Mesodermal cell (in vitro differentiated cells): ENCODE measurements at regions not wholly inside any gene's neighbourhood (a gene's known extent, or its start where the extent isn't known, plus 50 kb on each side); places are given as distances from the start of the nearest gene placed in this dataset.

ENCODE experiments used
- H3K27ac ChIP-seq: 2 replicates; pipeline ENCODE4 v1.7.0; 2013; ENCODE audit warnings: mild to moderate bottlenecking, low read depth, low read length, moderate library complexity; ENCODE audit not compliant: severe bottlenecking
- H3K36me3 ChIP-seq: 2 replicates; pipeline ENCODE4 v1.7.1; 2013; ENCODE audit warnings: mild to moderate bottlenecking, low read length, moderate library complexity; ENCODE audit not compliant: control insufficient read depth, insufficient read depth
- H3K4me1 ChIP-seq: one replicate; pipeline ENCODE4 v1.7.1; 2013; ENCODE audit warnings: mild to moderate bottlenecking, low read length; ENCODE audit not compliant: insufficient read depth, control insufficient read depth, poor library complexity, severe bottlenecking
- H3K4me3 ChIP-seq: 2 replicates; pipeline ENCODE4 v1.7.0; 2013; ENCODE audit warnings: low read length, control low read depth, mild to moderate bottlenecking; ENCODE audit not compliant: insufficient read depth, poor library complexity, severe bottlenecking; ENCODE audit errors: extremely low read depth
- H3K9me3 ChIP-seq: 2 replicates; pipeline ENCODE4 v1.7.1; 2013; ENCODE audit warnings: mild to moderate bottlenecking, low read length, moderate library complexity; ENCODE audit not compliant: control insufficient read depth
- WGBS, 2 experiments: methylation state at CpG; one replicate each; pipeline ENCODE4 v1.1.5; 2013; ENCODE audit warnings: missing lambda C conversion rate in 2 of 2; ENCODE audit not compliant: insufficient coverage in 2 of 2; 5-methylcytosine and 5-hydroxymethylcytosine counted together

DNA sequence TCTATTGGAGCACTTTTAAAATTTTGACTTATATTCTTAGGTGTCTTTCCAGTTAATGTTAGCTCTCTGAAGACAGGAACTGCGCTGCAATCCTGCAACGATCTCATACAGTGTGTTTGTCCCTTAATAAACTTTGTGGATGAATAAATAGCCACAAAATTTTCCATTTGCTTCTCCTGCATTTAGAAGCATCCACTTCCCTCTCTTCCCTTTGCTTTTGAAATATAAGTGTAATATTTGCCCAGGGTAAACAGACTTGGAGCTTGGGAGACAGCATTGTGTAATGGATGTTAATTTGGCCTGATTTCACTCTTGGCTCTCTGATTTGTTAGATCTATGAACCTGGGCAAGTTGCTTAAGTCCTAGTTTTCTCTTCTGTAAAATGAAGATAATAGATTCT lies 58.2 kb upstream of the CD28 start:
- H3K4me3 ChIP-seq: no peak overlapping the region
- no CpG with 5 or more reads among the region's 2 CpGs for WGBS, 2 experiments
- no peak overlapping the region for H3K27ac ChIP-seq
- peaks cover 5% of the 10 kb centered on the region for H3K9me3 ChIP-seq
- no peaks in the 10 kb centered on the region for H3K4me1 ChIP-seq
- H3K36me3 ChIP-seq: no peaks in the 10 kb centered on the region

DNA sequence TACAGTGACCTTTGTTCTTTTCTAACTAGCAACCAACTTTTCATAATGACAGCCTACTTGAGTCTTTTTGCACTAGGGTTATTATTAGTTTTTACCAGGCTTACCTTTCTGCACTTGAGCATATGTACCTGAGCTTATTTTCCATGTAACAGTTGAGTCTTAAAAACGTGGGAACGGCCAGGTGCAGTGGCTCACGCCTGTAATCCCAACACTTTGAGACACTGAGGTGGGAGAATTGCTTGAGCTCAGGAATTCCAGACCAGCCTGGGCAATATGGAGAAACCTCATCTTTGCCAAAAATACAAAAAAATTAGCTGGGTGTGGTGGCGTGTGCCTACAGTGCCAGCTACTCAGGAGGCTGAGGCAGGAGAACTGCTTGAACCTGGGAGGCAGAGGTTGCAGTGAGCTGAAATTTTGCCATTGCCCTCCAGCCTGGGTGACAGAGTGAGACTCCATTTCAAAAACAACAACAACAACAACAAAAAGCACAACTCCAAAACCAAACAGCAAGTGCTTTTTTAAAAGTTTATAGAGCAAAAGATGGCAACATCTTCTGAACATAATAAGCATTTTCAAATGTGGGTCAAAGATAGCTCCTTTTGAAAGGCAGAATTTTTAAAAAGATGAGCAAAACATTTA lies 57.1 kb upstream of the CD28 start:
- no peak overlapping the region for H3K27ac ChIP-seq
- H3K9me3 ChIP-seq: peaks cover 5% of the 10 kb centered on the region
- no peaks in the 10 kb centered on the region for H3K36me3 ChIP-seq
- no peaks in the 10 kb centered on the region for H3K4me1 ChIP-seq
- H3K4me3 ChIP-seq: no peak overlapping the region
- WGBS, 2 experiments: 85 to 89% methylated on average over 3 to 4 of the region's 4 CpGs

DNA sequence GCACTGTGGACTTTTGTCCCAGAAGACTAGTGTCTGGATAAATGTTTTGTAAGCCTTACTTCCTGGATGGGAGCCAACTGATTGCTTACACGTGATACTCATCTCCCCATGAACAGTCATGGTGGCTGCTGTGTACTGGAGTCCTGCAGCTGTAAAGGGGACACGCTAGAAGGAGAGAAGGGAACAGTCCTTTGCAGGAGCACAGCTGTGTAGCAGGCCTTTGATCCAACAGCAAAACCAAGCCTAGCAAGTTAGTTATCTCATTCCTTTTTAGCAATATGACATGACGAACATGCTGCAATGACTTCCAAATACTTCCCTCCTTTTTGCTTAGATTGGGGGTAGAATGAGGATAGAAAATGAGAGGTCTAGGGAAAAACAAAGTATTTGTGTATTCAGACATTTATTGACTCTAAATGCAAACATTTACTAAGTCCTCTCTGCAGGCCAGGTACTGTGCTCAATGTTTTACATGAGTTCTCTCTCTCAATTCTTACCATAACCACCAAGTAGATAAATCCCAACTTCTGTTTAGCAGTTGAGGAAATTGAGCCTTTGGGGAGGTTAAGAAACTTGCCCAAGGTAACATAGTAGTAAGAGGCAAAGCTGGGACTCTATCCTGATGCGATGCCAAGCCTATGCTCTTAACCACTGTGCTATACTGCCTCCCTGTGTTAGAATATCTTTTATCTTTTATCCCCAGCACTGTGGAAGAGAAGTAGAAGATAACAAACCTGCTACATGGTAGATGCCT lies 55.4 kb upstream of the CD28 start:
- no peaks in the 10 kb centered on the region for H3K36me3 ChIP-seq
- H3K4me1 ChIP-seq: peaks cover 3% of the 10 kb centered on the region
- WGBS, 2 experiments: 92 to 100% methylated on average over 1 to 2 of the region's 4 CpGs
- no peak overlapping the region for H3K4me3 ChIP-seq
- H3K27ac ChIP-seq: no peak overlapping the region
- H3K9me3 ChIP-seq: peaks cover 5% of the 10 kb centered on the region

DNA sequence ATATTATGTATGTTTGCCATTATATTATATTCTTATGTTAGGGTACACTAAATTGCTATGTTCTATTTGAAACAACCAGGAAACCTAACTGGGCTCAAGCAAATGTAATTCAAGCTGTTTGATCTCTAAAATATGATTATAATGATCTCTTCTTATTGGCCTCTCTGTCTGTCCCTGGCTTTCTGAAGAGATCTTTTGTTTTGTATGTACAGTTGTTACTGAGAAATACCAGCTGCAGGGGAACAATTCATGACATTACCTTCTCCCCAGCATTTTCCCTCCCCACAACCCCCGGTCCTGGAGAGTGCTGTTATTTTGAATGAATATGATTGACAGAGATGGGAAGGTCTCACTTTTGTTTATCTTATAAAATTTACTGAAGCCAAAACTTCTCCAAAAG lies 54.8 kb upstream of the CD28 start:
- Histone ChIP-seq H3K36me3 (no peaks in the 10 kb centered on the region), H3K9me3 (peaks cover under 1% of the 10 kb centered on the region), H3K4me1 (peaks cover 5% of the 10 kb centered on the region), H3K4me3 (no peak overlapping the region), H3K27ac (no peak overlapping the region)
- no CpG with 5 or more reads among the region's 1 CpG for WGBS, 2 experiments

DNA sequence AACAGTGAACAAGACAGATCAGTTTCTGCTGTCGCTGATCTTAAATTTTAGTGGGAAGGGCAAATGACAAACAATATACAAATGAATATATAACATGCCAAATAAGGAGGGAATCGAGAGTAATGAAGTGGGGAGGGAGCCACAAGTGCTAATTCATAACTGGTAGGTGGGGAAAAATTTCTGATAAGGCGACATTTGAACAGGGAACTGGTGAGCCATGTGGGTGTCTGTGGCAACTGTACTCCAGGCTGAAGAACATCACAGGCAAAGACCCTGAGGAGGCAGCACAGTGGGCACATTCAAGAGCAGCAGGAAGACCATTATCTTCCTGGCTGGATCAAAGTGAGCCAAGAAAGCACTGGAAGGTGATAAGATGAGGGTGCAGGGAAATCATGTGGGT lies 51.6 kb upstream of the CD28 start:
- 80 to 84% methylated on average over 2 of the region's 3 CpGs for WGBS, 2 experiments
- Histone ChIP-seq H3K27ac (no peak overlapping the region), H3K4me1 (peaks cover 5% of the 10 kb centered on the region), H3K9me3 (no peaks in the 10 kb centered on the region), H3K36me3 (no peaks in the 10 kb centered on the region), H3K4me3 (no peak overlapping the region)

DNA sequence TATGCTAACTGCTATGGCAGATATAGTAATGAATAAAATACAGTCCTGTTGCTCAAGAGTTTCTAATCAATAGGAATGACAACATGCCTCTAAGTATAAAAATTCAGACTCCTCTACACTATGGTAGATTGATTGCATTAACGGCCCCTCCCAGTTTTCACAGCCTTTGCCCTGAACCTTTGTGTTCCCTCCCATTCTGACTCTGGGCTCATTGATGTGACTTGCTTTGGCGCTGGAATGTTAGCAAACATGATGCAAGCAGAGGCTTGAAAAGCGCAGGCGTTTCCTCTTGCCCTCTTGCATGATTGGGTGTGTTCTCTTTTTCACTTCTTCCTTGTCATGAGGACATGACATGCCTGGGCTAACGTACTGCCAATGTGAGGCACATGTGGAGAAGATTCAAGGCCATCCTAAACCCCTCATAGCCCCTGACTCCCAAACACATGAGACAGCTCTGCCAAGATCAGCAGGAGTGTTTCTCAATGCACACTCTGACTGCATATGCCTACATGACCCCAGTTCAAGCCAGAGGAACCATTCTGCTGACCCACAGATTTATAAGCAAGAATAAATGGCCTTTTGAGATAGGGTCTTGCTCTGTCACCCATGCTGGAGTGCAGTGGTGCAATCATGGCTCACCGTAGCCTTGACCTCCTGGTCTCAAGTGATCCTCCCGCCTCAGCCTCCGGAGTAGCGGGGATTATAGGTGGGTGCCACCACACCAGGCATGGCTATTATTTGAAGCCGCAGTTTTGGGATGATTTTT lies 49.7 kb upstream of the CD28 start:
- no peak overlapping the region for H3K27ac ChIP-seq

More for the DNA sequence above, 49.7 kb upstream of the CD28 start:
- peaks cover 5% of the 10 kb centered on the region for H3K4me1 ChIP-seq
- H3K4me3 ChIP-seq: no peak overlapping the region
- no peaks in the 10 kb centered on the region for H3K9me3 ChIP-seq
- WGBS, 2 experiments: 82 to 91% methylated on average over 8 to 9 of the region's 10 CpGs
- H3K36me3 ChIP-seq: no peaks in the 10 kb centered on the region
